ENCODE measurements at regions not wholly inside any gene's neighbourhood (a gene's known extent, or its start where the extent isn't known, plus 50 kb on each side); places are given as distances from the start of the nearest gene placed in this dataset.
"Not testable (repeated sequence)": the region's sequence is repeated elsewhere in the genome, so short reads cannot be mapped to it uniquely, and the experiment has no call there.

DNA sequence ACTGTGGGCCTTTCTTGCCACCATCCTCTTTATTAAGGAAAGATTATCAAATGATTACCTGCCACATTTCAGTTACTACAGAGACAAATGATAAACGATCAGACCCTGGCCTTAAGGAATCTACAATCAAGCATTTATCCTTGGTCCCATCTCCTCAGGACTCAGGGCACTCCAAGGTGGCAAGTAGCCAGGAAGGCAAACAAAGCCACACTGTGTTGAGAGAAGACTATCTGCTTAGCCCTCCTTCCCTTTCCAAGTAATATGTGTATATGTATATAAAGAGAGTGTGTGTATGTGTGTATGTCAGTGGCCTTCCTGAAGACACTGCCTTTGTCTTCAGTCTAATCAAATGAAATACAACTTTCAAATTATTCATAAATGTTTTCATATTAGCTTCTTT, 490.1 kb upstream of the ATP11B start:
- intact Hi-C loops (cut with DNase I), result no loop called here
- DNase-seq, result peak in 6 of 10 donors; percentile 16 to 81 (median 56)

DNA sequence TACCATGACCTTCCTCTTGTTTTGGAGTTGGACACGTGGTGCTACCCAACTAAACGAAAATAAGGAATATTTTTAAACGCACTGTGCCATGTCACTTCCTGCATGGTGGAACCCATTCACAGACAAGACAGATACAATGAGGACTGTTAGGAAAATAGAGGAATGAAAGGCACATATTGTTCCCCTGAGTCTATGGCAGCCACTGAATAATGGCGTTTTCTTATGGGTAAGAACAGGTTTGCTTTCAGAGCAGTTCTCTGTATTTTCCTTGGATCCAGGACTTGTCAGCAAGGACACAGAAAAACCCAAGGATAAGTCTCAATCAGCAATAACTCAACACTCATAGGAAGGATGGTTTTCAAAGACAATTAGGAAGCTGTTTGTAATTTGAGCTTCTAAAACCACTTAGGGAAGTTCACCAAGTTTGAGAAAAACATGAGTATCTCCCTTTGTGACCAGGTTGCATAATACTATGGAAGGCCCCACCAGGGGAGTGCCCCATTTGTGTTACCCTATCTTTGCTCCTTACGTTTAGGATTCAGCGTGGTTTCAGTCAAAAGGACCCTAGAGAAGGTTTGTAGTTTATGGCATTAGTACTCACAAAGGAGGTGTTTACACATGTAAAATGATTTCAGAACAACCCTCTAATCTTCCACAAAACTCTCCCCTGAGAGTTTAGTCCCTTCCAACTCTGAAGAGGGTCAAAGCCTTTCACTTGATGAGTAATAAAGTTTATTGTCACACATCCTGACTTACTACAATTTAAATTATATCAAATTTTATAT, 487.2 kb upstream of the ATP11B start:
- intact Hi-C loops (cut with DNase I), result no loop called here

GRCh38 chr3:182308328-182308727, 485.0 kb upstream of the ATP11B start:
- intact Hi-C loops (cut with DNase I), result no loop called here
- DNase-seq, result no peak

More for the DNA sequence above, 487.2 kb upstream of the ATP11B start:
- no peak for DNase-seq

- intact Hi-C loops (cut with DNase I), result no loop called here
- DNase-seq, result no peak
These were observed 484.2 kb upstream of the ATP11B start for GRCh38 chr3:182309120-182309519.

DNA sequence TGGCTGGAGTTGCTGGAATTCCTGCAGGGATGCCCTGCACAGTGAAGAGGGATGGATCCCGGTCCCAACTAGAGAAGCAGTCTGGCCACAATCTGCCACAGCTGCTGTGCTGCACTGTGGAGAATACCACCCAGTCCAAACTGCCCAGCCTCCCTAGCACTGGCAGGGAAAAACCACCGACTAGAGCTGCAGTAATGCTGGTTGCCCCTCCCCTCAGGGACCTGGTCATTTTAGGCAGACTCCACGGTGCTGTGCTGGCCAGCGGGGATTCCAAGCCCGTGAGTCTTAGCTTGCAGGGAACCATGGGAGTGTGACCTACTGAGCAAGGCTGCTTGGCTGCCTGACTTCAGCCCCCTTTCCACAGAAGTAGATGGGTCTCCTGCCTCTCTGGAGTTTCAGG, 478.0 kb upstream of the ATP11B start:
- DNase-seq, result no peak
- intact Hi-C loops (cut with DNase I), result no loop called here

DNA sequence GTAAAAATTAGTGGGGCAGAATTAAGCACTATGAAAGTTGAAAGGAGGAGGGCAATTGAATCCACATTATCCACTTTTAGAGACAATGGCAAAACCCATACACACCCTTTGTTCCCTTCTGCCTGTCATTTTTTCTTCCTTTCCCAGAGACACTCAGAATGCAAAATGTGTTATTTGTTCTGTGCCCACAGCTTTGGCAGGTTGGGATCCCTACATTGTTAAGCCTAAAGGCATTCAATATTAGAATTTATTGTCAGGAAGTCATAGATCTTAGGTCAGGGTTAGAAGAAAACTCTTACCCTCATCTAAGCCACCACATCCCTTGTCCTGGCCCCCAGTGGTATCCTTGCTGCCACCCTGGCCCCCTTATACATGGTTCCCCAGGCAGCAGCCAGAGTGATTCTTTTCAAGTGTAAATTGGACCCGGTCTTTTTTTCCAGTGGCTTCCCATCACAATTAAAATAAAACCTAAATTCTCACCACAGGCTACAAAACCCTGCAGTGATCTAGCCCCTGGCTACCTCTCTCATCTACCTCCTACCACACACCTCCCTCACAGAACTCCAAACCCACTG, 470.1 kb upstream of the ATP11B start:
- DNase-seq, result no peak
- intact Hi-C loops (cut with DNase I), result no loop called here

DNA sequence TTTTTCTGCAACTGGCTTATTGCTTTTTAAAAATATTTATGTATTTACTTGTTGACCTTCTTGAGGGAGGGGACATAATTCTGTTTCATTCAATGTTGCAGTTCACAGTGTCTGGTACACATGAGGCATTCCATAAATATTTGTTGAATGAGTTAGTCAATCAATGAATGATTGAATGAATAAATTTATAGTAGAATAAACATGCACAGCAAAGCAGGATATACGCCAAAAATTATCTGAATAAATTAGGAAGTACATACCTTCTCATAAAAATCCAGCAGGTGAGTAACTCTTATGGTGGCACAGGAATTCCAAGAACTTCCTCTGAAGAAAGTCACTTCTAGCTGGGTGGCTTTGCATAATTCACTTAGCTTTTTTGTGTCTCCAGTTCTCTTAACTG, 469.4 kb upstream of the ATP11B start:
- no peak for DNase-seq
- intact Hi-C loops (cut with DNase I), result no loop called here

GRCh38 chr3:182325213-182325950, 467.9 kb upstream of the ATP11B start:
- peak in 1 of 10 donors; percentile 47 for DNase-seq
- intact Hi-C loops (cut with DNase I), result no loop called here

DNA sequence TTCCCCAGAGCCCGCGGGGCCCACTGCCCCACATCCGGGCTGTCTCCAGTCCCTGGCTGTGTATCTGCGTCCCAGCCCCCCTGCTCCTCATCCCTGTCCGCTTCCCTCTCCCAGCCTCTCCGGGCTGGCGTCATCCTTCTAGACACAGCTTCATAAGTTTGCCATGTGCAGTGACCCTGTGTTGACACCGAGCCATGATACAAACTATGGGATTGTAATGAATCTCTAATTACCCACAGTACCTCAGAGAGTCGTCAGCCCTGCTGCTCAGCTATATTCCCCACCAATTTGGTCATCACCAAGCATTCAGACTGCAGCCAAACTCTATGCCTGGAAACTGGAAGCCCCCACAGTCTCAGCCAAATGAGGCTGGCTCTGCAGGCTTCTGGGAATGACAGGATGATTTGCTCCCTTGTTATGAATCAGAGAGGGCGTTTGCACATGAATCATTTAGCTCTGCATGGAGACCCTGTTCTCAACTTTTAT, 466.1 kb upstream of the ATP11B start:
- DNase-seq, result peak in 3 of 10 donors; percentile 12 to 73 (median 52)
- intact Hi-C loops (cut with DNase I), result no loop called here

DNA sequence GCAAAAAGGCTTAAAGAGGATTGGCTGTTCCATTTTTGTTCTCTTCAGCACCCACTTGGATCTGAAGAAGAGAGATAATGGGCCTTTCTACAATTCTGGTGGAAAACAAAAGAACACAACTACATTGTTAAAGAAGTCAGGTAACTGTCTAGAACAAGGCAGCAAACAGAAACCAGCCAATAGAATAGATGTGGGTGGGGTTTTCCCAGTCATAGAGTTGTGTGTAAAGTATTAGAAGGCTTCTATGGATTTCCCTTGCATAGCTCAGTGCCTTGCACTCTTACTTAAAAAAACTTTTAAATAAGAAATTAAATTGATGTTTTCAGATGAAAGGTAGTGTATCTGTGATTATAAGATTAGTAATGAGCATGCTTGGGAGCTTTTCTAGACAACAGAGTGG, 462.7 kb upstream of the ATP11B start:
- intact Hi-C loops (cut with DNase I), result no loop called here
- no peak for DNase-seq

GRCh38 chr3:182331341-182331740, 462.0 kb upstream of the ATP11B start:
- intact Hi-C loops (cut with DNase I), result no loop called here

GRCh38 chr3:182342252-182342651, 451.1 kb upstream of the ATP11B start:
- no peak for DNase-seq
- intact Hi-C loops (cut with DNase I), result no loop called here

More at GRCh38 chr3:182331341-182331740, 462.0 kb upstream of the ATP11B start:
- no peak for DNase-seq

DNA sequence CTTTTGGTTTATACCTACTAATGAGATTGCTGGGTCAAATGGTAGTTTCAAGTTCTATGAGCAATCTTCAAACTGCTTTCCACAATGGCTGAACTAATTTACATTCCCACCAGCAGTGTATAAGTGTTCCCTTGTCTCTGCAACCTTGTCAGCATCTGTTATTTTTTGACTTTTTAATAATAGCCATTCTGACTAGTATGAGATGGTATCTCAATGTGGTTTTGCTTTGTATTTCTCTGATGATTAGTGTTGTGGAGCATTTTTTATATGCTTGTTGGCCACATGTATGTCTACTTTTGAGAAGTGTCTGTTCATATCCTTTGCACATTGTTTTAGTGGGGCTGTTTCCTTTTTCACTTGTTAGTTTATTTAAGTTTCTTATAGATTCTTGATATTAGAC, 449.3 kb upstream of the ATP11B start:
- intact Hi-C loops (cut with DNase I), result not testable (repeated sequence)

GRCh38 chr3:182349051-182349450, 444.3 kb upstream of the ATP11B start:
- intact Hi-C loops (cut with DNase I), result no loop called here
- no peak for DNase-seq

More for the DNA sequence above, 449.3 kb upstream of the ATP11B start:
- DNase-seq, result not testable (repeated sequence)

DNA sequence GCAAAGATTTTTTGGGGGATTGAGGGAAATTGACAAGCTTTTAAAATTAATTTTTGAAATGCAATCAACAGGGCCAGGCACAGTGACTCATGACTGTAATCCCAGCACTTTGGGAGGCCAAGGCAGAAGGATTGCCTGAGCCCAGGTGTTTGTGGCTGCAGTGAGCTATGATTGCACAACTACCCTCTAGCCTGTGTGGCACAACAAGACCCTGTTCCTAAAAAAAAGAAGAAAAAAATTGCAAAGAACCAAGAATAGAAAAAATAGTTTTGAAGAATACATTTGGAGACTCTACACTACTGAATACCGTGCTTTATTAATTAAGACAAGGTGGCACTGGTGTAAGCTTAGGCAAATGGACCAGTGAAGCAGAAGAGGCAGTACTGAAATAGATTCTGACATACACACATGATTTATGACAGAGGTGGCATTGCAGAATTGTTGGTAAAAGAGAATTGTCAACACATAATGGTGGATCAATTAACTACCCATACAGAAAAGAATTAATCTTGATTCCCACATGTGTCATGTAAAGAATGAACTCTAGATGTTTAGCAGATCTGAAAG, 443.3 kb upstream of the ATP11B start:
- DNase-seq, result no peak
- intact Hi-C loops (cut with DNase I), result no loop called here

DNA sequence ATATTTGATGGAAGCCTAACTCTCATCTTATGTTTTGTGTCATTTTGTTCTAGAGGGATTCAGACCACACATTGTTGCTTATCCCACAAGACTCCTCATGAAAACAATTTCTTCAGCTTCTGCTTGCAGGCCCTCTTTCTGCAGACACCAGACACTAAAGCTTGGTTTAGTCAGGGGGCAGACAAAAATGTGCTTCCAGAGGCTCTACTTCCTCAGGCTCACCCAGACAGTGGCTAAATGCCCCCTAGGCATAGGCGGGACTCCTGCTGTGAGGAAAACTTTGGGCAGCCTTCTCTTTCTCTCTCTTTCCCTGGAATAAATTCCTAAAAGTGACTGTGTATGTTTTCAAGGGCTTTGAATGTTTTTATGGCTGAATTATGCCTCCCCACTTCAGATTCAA, 435.4 kb upstream of the ATP11B start:
- intact Hi-C loops (cut with DNase I), result no loop called here
- DNase-seq, result no peak

DNA sequence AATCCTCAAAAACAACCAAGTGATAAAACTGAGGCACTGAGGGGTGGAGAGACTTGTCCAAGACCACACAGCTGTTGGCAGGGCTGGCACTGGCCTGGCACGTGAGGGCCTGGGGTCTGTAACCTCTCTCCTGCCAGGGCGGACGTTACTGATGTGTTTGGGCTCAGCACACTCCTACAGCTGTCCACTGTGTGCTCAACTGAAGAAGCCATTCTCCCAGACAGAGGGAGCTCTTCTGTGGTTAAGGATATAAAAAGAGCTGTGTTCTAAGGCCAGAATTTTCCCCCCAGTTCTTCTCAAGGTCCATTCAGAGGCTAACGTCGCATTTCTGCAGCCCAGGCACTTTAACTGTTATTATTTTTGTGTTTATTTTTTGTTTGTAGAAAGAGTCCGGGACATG, 429.0 kb upstream of the ATP11B start:
- DNase-seq, result peak in 5 of 10 donors; percentile 4 to 81 (median 27)
- intact Hi-C loops (cut with DNase I), result loop anchor here (10.0 kb wide), 1 partner anchor 130 kb away; no protein-coding TSS in a partner anchor

GRCh38 chr3:182364723-182365650, 428.3 kb upstream of the ATP11B start:
- DNase-seq, result peak; percentile 46 to 91 (median 66)
- intact Hi-C loops (cut with DNase I), result loop anchor here (10.0 kb wide), 1 partner anchor 130 kb away; no protein-coding TSS in a partner anchor

GRCh38 chr3:182366746-182367145, 426.6 kb upstream of the ATP11B start:
- DNase-seq, result no peak
- intact Hi-C loops (cut with DNase I), result loop anchor here (10.0 kb wide), 1 partner anchor 128 kb away; no protein-coding TSS in a partner anchor

DNA sequence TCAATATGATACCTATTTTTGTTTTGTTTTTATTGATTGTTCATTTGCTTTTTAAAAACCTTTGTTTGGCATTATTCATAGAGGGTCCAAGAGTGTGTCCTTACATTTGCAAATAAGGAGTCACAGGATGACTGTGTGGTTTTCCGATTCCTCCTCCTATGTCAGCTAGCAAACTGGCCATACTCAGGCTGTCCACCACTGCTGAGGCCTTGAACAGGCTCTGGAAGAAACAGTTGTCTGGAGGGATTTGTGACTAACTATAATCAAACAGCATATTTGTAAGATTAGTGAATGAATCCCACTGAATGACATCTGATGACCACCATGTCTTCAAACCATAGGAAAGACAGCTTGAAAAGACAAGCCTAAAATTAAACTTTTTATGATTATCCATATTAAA, 423.4 kb upstream of the ATP11B start:
- intact Hi-C loops (cut with DNase I), result loop anchor here (10.0 kb wide), 1 partner anchor 125 kb away; no protein-coding TSS in a partner anchor

More for the DNA sequence above, 423.4 kb upstream of the ATP11B start:
- no peak for DNase-seq
